Neural crest cell (in vitro differentiated cells): ENCODE measurements at regions not wholly inside any gene's neighbourhood (a gene's known extent, or its start where the extent isn't known, plus 50 kb on each side); places are given as distances from the start of the nearest gene placed in this dataset.

Experiments used
- DNase-seq: peaks from one replicate; pipeline ENCODE4 v3.0.0; 2021; ENCODE audit warnings: low read depth, mixed read lengths, low spot score
- H3K27ac Mint-ChIP-seq: one replicate; pipeline ENCODE4 v1.8.0; 2021; ENCODE audit warnings: mild to moderate bottlenecking, mixed read lengths; ENCODE audit not compliant: unreplicated experiment
- H3K27me3 Mint-ChIP-seq: 2 replicates; pipeline ENCODE4 v1.8.0; 2021; ENCODE audit warnings: low read depth, mild to moderate bottlenecking, mixed read lengths
- H3K36me3 Mint-ChIP-seq: 2 replicates; pipeline ENCODE4 v1.8.0; 2021; ENCODE audit warnings: low read depth, mild to moderate bottlenecking, mixed read lengths
- H3K4me1 Mint-ChIP-seq: 2 replicates; pipeline ENCODE4 v1.8.0; 2021; ENCODE audit warnings: mixed read lengths
- H3K4me3 Mint-ChIP-seq: one replicate; pipeline ENCODE4 v1.8.0; 2021; ENCODE audit warnings: mild to moderate bottlenecking, mixed read lengths
- H3K9me3 Mint-ChIP-seq: 2 replicates; pipeline ENCODE4 v1.8.0; 2021; ENCODE audit warnings: mixed read lengths
- CTCF ChIP-seq: fragments of 200-600 bp; sonication (generic); conservative IDR thresholded peaks from 2 replicates; pipeline ENCODE4 v1.5.0; 2021; ENCODE audit warnings: antibody characterized with exemption, mild to moderate bottlenecking

GRCh38 chr15:62592920-62593319, 427.8 kb upstream of the C2CD4B start:
- no peak for DNase-seq

GRCh38 chr15:62593681-62594399, 428.8 kb upstream of the C2CD4B start:
- Mint-ChIP-seq H3K9me3 (peaks cover 4% of the 10 kb centered on the region), H3K27ac (no peak overlapping the region), H3K4me1 (peaks cover 22% of the 10 kb centered on the region), H3K27me3 (no peaks in the 10 kb centered on the region), H3K4me3 (no peak overlapping the region), H3K36me3 (peaks cover 6% of the 10 kb centered on the region)
- TF ChIP-seq CTCF, result no peak
- no peak for DNase-seq

More at GRCh38 chr15:62592920-62593319, 427.8 kb upstream of the C2CD4B start:
- Mint-ChIP-seq H3K4me3 (no peak overlapping the region), H3K36me3 (peaks cover 6% of the 10 kb centered on the region), H3K27ac (no peak overlapping the region), H3K27me3 (no peaks in the 10 kb centered on the region), H3K9me3 (peaks cover 4% of the 10 kb centered on the region), H3K4me1 (peaks cover 22% of the 10 kb centered on the region)
- TF ChIP-seq CTCF, result no peak

- no peak for TF ChIP-seq CTCF
- peaks cover 9% of the 10 kb centered on the region for H3K4me1 Mint-ChIP-seq
- H3K27me3 Mint-ChIP-seq, result no peaks in the 10 kb centered on the region
- H3K27ac Mint-ChIP-seq, result no peak overlapping the region
- peaks cover 4% of the 10 kb centered on the region for H3K9me3 Mint-ChIP-seq
- no peak overlapping the region for H3K4me3 Mint-ChIP-seq
- peaks cover 6% of the 10 kb centered on the region for H3K36me3 Mint-ChIP-seq
- DNase-seq, result no peak
Observed at GRCh38 chr15:62598217-62598616, 433.1 kb upstream of the C2CD4B start.

GRCh38 chr15:62599791-62600777, 435.0 kb upstream of the C2CD4B start:
- Mint-ChIP-seq H3K27me3 (no peaks in the 10 kb centered on the region), H3K4me3 (no peak overlapping the region), H3K9me3 (no peaks in the 10 kb centered on the region), H3K4me1 (peaks cover 11% of the 10 kb centered on the region), H3K27ac (no peak overlapping the region), H3K36me3 (peaks cover 2% of the 10 kb centered on the region)
- TF ChIP-seq CTCF, result no peak
- no peak for DNase-seq

GRCh38 chr15:62601777-62602545, 436.9 kb upstream of the C2CD4B start:
- no peak overlapping the region for H3K4me3 Mint-ChIP-seq
- no peak overlapping the region for H3K27ac Mint-ChIP-seq
- DNase-seq, result no peak
- H3K9me3 Mint-ChIP-seq, result no peaks in the 10 kb centered on the region
- no peak for TF ChIP-seq CTCF
- no peaks in the 10 kb centered on the region for H3K27me3 Mint-ChIP-seq
- peaks cover 23% of the 10 kb centered on the region for H3K4me1 Mint-ChIP-seq
- no peaks in the 10 kb centered on the region for H3K36me3 Mint-ChIP-seq
